DND-41 (cell line): ENCODE measurements at regions not wholly inside any gene's neighbourhood (a gene's known extent, or its start where the extent isn't known, plus 50 kb on each side); places are given as distances from the start of the nearest gene placed in this dataset.

Experiments
- ATAC-seq: fragments of 200-7000 bp; cut with Tn5 transposase; 3 replicates; pipeline ENCODE4 v1.9.1; 2021; ENCODE audit warnings: low read depth; ENCODE audit not compliant: insufficient read depth
- DNase-seq: peaks from one replicate; pipeline ENCODE4 v3.0.0-alpha.2; 2020
- H2AFZ ChIP-seq: 2 replicates; pipeline ENCODE4 v1.6.0; 2012; ENCODE audit warnings: low read depth, low read length
- H3K27ac ChIP-seq: 2 replicates; pipeline ENCODE4 v1.5.1; 2012; ENCODE audit warnings: low read length, inconsistent platforms
- H3K27me3 ChIP-seq: fragments of 200-600 bp; sonication (generic); 2 replicates; pipeline ENCODE4 v1.6.0; 2012; ENCODE audit warnings: low read length, mild to moderate bottlenecking, inconsistent platforms; ENCODE audit not compliant: insufficient read depth, poor library complexity
- H3K36me3 ChIP-seq: 2 replicates; pipeline ENCODE4 v1.5.1; 2012; ENCODE audit warnings: low read length, inconsistent platforms; ENCODE audit not compliant: insufficient read depth
- H3K4me1 ChIP-seq: 2 replicates; pipeline ENCODE4 v1.5.1; 2012; ENCODE audit warnings: mild to moderate bottlenecking, low read length; ENCODE audit not compliant: insufficient read depth
- H3K4me2 ChIP-seq: 2 replicates; pipeline ENCODE4 v1.6.0; 2012; ENCODE audit warnings: mild to moderate bottlenecking, moderate library complexity, low read length, inconsistent platforms; ENCODE audit not compliant: insufficient read depth
- H3K4me3 ChIP-seq, 2 experiments: fragments of 200-600 bp in 1 of 2; shearing (Covaris generic) in 1 of 2; 2 replicates each; pipeline ENCODE4 v1.5.1; 2012 to 2016; ENCODE audit warnings: inconsistent platforms in 2 of 2, low read length in 2 of 2, mild to moderate bottlenecking in 2 of 2, low read depth in 1 of 2, moderate library complexity in 1 of 2
- H3K79me2 ChIP-seq: 2 replicates; pipeline ENCODE4 v1.6.0; 2012; ENCODE audit warnings: low read length, inconsistent platforms; ENCODE audit not compliant: insufficient read depth
- H3K9ac ChIP-seq: 2 replicates; pipeline ENCODE4 v1.6.0; 2012; ENCODE audit warnings: low read depth, mild to moderate bottlenecking, inconsistent platforms, low read length, moderate library complexity
- H3K9me3 ChIP-seq: 2 replicates; pipeline ENCODE4 v1.5.1; 2012; ENCODE audit warnings: low read length, moderate library complexity, mild to moderate bottlenecking, inconsistent platforms; ENCODE audit not compliant: insufficient read depth, severe bottlenecking
- H4K20me1 ChIP-seq: 2 replicates; pipeline ENCODE4 v1.6.0; 2012; ENCODE audit warnings: low read length; ENCODE audit not compliant: insufficient read depth
- EZH2 ChIP-seq: IDR thresholded peaks from 3 replicates; pipeline ENCODE4 v1.6.1; 2012; ENCODE audit warnings: borderline replicate concordance, low read depth, mild to moderate bottlenecking, moderate library complexity, low read length, inconsistent platforms; ENCODE audit not compliant: severe bottlenecking
- TF ChIP-seq, protein P1 (sequence below): IDR thresholded peaks from 2 replicates; pipeline ENCODE4 v1.5.1; 2012; ENCODE audit warnings: borderline replicate concordance, low read length, moderate library complexity, mild to moderate bottlenecking; ENCODE audit not compliant: poor library complexity, severe bottlenecking; ENCODE audit errors: extremely low read depth

DNA sequence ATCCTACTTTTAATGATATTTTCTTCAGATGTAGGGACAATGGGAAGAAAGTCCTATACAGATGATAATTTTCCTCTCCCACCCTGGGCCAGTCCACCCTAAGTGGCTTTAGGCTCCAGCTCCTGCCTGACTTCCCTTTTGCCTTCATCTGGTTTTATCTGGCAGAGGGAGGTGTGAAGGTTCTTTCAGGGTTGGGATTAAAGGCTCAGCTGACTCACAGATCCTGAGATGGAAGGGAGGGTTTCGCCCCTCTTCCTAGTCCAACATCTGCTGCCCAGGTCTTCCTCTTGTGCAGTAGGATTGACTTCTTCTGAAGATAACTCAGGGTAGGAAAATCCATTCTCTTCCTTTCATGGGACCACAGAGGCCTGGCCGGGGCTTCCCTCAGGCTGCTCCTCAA, 362.4 kb upstream of the KAZN start:
- Histone ChIP-seq H3K27ac (no peak overlapping the region), H3K4me3 (no peak overlapping the region), H3K9me3 (peaks cover 5% of the 10 kb centered on the region), H2AFZ (no peak overlapping the region), H4K20me1 (no peaks in the 10 kb centered on the region), H3K79me2 (no peaks in the 10 kb centered on the region), H3K27me3 (no peaks in the 10 kb centered on the region), H3K4me2 (no peak overlapping the region), H3K9ac (no peak overlapping the region), H3K36me3 (no peaks in the 10 kb centered on the region), H3K4me1 (peaks cover 4% of the 10 kb centered on the region; the same call in 1 of the 2 replicates)
- DNase-seq, result no peak
- ATAC-seq, result no peak
- no peak for TF ChIP-seq EZH2
- TF ChIP-seq, protein P1, sequence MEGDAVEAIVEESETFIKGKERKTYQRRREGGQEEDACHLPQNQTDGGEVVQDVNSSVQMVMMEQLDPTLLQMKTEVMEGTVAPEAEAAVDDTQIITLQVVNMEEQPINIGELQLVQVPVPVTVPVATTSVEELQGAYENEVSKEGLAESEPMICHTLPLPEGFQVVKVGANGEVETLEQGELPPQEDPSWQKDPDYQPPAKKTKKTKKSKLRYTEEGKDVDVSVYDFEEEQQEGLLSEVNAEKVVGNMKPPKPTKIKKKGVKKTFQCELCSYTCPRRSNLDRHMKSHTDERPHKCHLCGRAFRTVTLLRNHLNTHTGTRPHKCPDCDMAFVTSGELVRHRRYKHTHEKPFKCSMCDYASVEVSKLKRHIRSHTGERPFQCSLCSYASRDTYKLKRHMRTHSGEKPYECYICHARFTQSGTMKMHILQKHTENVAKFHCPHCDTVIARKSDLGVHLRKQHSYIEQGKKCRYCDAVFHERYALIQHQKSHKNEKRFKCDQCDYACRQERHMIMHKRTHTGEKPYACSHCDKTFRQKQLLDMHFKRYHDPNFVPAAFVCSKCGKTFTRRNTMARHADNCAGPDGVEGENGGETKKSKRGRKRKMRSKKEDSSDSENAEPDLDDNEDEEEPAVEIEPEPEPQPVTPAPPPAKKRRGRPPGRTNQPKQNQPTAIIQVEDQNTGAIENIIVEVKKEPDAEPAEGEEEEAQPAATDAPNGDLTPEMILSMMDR, result no peak

DNA sequence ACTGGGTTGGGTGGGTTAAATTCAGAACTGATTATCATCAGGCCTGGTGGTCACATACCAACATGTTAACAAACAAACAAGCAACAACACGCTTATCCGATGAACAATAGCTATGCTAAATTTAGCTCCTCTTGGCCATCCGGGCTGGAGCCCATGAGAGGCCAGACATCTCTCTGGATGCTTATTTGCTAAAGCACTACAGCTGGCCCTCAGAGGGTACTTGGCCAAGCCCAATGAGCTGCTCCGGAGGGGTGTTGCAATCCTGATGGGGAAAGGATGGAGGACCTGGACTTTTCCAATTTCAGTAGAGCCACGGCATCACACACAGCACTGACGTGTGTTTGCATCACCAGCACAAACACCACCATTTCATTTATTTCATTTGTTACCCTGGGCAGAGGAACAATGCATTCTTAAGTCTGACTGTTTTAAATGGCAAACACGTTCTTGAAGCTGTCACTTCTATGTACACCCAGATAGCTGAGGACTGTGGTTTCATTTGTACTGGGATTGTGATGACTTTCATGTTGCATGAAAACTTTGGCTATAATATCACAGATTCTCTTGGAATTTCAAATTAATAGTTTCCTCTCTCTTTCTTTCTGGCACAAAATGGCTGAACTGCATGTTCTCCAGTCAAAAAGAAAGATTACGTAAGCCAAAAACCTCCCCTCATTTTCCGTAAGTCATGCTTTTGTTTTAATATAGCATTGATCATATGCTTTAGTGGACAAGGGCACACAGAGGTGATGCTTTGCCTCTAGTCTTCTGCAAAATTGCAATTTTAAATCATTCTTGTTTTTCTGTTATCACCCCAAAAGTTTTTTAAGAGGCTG, 359.8 kb upstream of the KAZN start:
- Histone ChIP-seq H3K27me3 (no peaks in the 10 kb centered on the region), H3K36me3 (no peaks in the 10 kb centered on the region)
- TF ChIP-seq, protein P1, result no peak
- TF ChIP-seq EZH2, result no peak

DNA sequence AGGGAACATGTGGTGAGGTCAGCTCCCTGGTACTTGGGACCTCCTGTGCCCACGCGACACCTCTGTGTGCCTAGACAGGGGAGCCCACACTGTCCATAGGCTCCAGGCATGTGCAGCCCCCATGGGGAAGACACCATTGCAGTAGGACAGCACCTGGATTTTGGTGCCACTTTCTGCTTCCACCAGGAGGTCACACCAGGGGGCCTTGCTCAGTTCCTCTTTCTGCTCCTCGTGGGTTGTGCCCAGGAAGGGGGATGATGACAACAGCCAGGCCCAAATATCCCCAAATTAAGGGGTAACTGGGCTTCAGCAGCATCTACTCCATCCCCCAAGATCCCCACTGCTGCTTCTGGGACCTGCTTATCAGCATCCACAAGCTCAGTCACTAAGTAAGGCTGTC, 358.2 kb upstream of the KAZN start:
- Histone ChIP-seq H4K20me1 (no peaks in the 10 kb centered on the region), H3K9me3 (no peaks in the 10 kb centered on the region), H3K4me1 (peaks cover 16% of the 10 kb centered on the region), H3K27ac (no peak overlapping the region), H3K27me3 (no peaks in the 10 kb centered on the region), H3K79me2 (no peaks in the 10 kb centered on the region), H3K4me2 (no peak overlapping the region), H3K36me3 (no peaks in the 10 kb centered on the region), H2AFZ (no peak overlapping the region), H3K4me3 (no peak overlapping the region), H3K9ac (no peak overlapping the region)
- ATAC-seq, result no peak
- no peak for TF ChIP-seq EZH2
- TF ChIP-seq, protein P1, result no peak
- DNase-seq, result no peak

More for the DNA sequence above, 359.8 kb upstream of the KAZN start:
- H3K27ac ChIP-seq, result no peak overlapping the region
- no peak overlapping the region for H2AFZ ChIP-seq
- ATAC-seq, result no peak
- H3K9ac ChIP-seq, result no peak overlapping the region
- no peaks in the 10 kb centered on the region for H3K9me3 ChIP-seq
- H3K79me2 ChIP-seq, result no peaks in the 10 kb centered on the region
- DNase-seq, result no peak
- peaks cover 16% of the 10 kb centered on the region for H3K4me1 ChIP-seq
- H3K4me2 ChIP-seq, result no peak overlapping the region
- no peak overlapping the region for H3K4me3 ChIP-seq
- H4K20me1 ChIP-seq, result no peaks in the 10 kb centered on the region
